ENCODE measurements at regions not wholly inside any gene's neighbourhood (a gene's known extent, or its start where the extent isn't known, plus 50 kb on each side); places are given as distances from the start of the nearest gene placed in this dataset.

GRCh38 chr12:89993632-89994031 is 285.0 kb upstream of the ATP2B1 start:
- TF ChIP-seq CTCF (IDR thresholded peaks at IDR 0.05) (no peak), POLR2A (IDR thresholded peaks at IDR 0.05) (no peak)

Data from heart left ventricle (tissue), 13 donors.